Kidney (tissue), 13 donors: ENCODE measurements at regions not wholly inside any gene's neighbourhood (a gene's known extent, or its start where the extent isn't known, plus 50 kb on each side); places are given as distances from the start of the nearest gene placed in this dataset.
A peak's percentile ranks its signal among the peaks of the same experiment; 100 is the strongest.

Source experiments
- DNase-seq, 5 donors: peaks; one replicate each; pipeline ENCODE4 v3.0.0-alpha.2; 2013 to 2020
- FAIRE-seq: peaks from 2 replicates; lab custom pipeline; 2012; peaks lifted over from hg19 to GRCh38; lab: Jason Lieb, UNC
- H3K27ac ChIP-seq, 2 donors: one replicate each; pipeline ENCODE4 v1.7.0; 2013; ENCODE audit warnings: low read depth in 2 of 2, low read length in 2 of 2, inconsistent platforms in 1 of 2
- H3K27me3 ChIP-seq: one replicate; pipeline ENCODE4 v1.7.1; 2013; ENCODE audit warnings: low read length, inconsistent platforms; ENCODE audit not compliant: control insufficient read depth, insufficient read depth
- H3K36me3 ChIP-seq, 3 donors: one replicate each; pipeline versions ENCODE4 v1.7.0 to v1.7.1; 2013; ENCODE audit warnings: low read length in 3 of 3, control low read depth in 1 of 3, inconsistent platforms in 1 of 3; ENCODE audit not compliant: insufficient read depth in 3 of 3, control insufficient read depth in 2 of 3
- H3K4me1 ChIP-seq, 3 donors: one replicate each; pipeline versions ENCODE4 v1.7.0 to v1.7.1; 2013; ENCODE audit warnings: low read length in 3 of 3, inconsistent platforms in 1 of 3, low read depth in 1 of 3; ENCODE audit not compliant: control insufficient read depth in 2 of 3, insufficient read depth in 2 of 3
- H3K4me3 ChIP-seq, 3 donors: one replicate each; pipeline versions ENCODE4 v1.7.0 to v1.8.1; 2013; ENCODE audit warnings: low read length in 3 of 3, control low read depth in 1 of 3, inconsistent platforms in 1 of 3
- H3K9ac ChIP-seq, 3 donors: one replicate each; pipeline versions ENCODE4 v1.7.0 to v1.7.1; 2013; ENCODE audit warnings: low read length in 3 of 3, control low read depth in 1 of 3, inconsistent platforms in 1 of 3
- H3K9me3 ChIP-seq, 3 donors: one replicate each; pipeline versions ENCODE4 v1.7.0 to v1.7.1; 2013; ENCODE audit warnings: low read length in 3 of 3, control low read depth in 1 of 3, inconsistent platforms in 1 of 3; ENCODE audit not compliant: control insufficient read depth in 2 of 3, insufficient read depth in 1 of 3
- intact Hi-C: fragments of 100-400 bp; cut with DNase I; formaldehyde crosslinking; loops from one replicate; pipeline ENCODE4 v1.11.1; 2022
- TF ChIP-seq, protein P1 (sequence below): IDR thresholded peaks from 3 replicates; pipeline ENCODE4 v1.5.1; 2012; ENCODE audit warnings: mild to moderate bottlenecking, moderate library complexity, borderline replicate concordance; ENCODE audit not compliant: insufficient read depth; ENCODE audit errors: extremely low read depth
- donor health status: control.
- donor health status: control.
- donor health status: control.
- donor health status: control.
- donor health status: control.
- donor health status: DM: yes; HTN: yes; CAD: no.
- donor health status: Normal renal cell carcinoma (clear cell type).

- DNase-seq (no peak), FAIRE-seq (no peak)
- Histone ChIP-seq H3K9me3 (no peaks in the 10 kb centered on the region), H3K4me1 (no peaks in the 10 kb centered on the region), H3K27ac (no peak overlapping the region), H3K36me3 (no peaks in the 10 kb centered on the region), H3K4me3 (no peak overlapping the region), H3K27me3 (no peaks in the 10 kb centered on the region), H3K9ac (no peak overlapping the region)
- TF ChIP-seq, protein P1, sequence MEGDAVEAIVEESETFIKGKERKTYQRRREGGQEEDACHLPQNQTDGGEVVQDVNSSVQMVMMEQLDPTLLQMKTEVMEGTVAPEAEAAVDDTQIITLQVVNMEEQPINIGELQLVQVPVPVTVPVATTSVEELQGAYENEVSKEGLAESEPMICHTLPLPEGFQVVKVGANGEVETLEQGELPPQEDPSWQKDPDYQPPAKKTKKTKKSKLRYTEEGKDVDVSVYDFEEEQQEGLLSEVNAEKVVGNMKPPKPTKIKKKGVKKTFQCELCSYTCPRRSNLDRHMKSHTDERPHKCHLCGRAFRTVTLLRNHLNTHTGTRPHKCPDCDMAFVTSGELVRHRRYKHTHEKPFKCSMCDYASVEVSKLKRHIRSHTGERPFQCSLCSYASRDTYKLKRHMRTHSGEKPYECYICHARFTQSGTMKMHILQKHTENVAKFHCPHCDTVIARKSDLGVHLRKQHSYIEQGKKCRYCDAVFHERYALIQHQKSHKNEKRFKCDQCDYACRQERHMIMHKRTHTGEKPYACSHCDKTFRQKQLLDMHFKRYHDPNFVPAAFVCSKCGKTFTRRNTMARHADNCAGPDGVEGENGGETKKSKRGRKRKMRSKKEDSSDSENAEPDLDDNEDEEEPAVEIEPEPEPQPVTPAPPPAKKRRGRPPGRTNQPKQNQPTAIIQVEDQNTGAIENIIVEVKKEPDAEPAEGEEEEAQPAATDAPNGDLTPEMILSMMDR, result no peak
- intact Hi-C loops, result no loop called here
Measured at GRCh38 chr4:156138781-156139280, 185.2 kb upstream of the CTSO start.

DNA sequence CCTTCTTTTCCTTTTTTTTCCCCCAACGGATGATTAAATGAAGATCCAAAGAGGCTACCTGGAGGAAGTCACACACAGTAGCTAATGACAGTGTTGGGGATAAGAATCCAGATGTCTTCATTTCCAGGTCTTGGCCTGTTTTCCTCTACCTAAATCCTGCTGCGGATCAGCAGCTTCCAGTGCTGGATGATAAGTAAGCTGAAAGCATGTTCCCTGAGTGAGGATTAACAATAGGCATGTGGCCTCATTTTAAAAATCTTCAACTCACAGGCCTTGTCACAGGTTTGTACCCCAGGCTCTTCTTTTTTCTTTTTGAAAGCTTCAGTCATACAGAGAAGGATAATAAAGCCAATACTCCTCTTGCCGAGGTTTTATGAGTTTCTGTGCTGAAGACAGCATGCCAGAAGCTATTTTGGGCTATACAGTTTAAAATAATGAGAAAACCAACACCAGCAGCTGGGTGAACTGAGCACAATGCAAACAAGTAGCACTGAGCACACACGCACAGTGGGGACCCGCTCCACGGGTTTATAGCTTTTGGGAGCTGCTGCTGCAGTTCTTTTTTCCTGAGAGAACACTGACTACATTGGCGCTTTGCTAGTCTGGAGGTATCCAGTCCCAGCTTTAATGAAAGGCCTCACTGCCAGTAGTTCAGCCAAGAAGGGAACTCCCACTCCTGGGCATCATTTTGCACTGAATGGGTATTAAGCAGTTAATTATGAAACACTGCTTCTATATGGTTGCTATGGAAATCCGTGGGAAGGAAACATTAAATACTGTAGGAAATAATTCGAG, 184.2 kb upstream of the CTSO start:
- FAIRE-seq (no peak), DNase-seq (peak in 2 of 5 donors; percentile 14 to 16)
- Histone ChIP-seq H3K4me3 (no peak overlapping the region), H3K4me1 (no peaks in the 10 kb centered on the region), H3K27ac (no peak overlapping the region), H3K9me3 (no peaks in the 10 kb centered on the region), H3K27me3 (no peaks in the 10 kb centered on the region), H3K36me3 (no peaks in the 10 kb centered on the region), H3K9ac (no peak overlapping the region)
- intact Hi-C loops, result no loop called here
- TF ChIP-seq, protein P1, result no peak

DNA sequence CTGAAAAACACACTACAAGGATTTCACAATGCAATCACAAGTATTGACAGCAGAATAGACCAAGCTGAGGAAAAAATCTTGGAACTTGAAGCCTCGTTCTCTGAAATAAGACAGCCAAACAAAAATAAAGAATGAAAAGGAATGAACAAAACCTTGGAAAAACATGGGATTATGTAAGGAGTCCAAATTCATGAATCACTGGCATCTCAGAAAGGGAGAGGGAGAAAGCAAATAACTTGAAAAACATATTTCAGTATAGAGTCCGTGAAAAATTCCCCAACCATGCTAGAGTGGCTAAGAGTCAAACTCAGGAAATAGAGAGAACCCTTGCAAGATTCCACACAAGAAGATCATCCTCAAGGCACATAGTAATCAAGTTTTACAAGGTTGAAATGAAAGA, 178.5 kb upstream of the CTSO start:
- no peaks in the 10 kb centered on the region for H3K27me3 ChIP-seq
- DNase-seq (no peak), FAIRE-seq (no peak)
- intact Hi-C loops, result no loop called here
- H3K27ac ChIP-seq, result no peak overlapping the region
- no peaks in the 10 kb centered on the region for H3K9me3 ChIP-seq
- no peak overlapping the region for H3K4me3 ChIP-seq
- TF ChIP-seq, protein P1, result no peak
- H3K4me1 ChIP-seq, result no peaks in the 10 kb centered on the region
- H3K36me3 ChIP-seq, result no peaks in the 10 kb centered on the region
- H3K9ac ChIP-seq, result no peak overlapping the region
